ENCODE measurements at regions not wholly inside any gene's neighbourhood (a gene's known extent, or its start where the extent isn't known, plus 50 kb on each side); places are given as distances from the start of the nearest gene placed in this dataset.

- Histone ChIP-seq H3K4me3 (no peak overlapping the region), H3K9me3 (no peaks in the 10 kb centered on the region), H3K27me3 (peaks cover 11% of the 10 kb centered on the region), H3K36me3 (no peaks in the 10 kb centered on the region), H3K27ac (no peak overlapping the region), H3K4me1 (no peaks in the 10 kb centered on the region)
- no peak for TF ChIP-seq CTCF (IDR thresholded peaks at IDR 0.05)
- ATAC-seq (no peak), DNase-seq (peak; percentile 46)
- intact Hi-C loops (cut with DNase I): no loop called here
Observed at GRCh38 chr15:31478702-31479221, 152.1 kb downstream of the KLF13 start.

- Histone ChIP-seq H3K27me3 (peaks cover 11% of the 10 kb centered on the region), H3K36me3 (no peaks in the 10 kb centered on the region), H3K27ac (no peak overlapping the region), H3K9me3 (no peaks in the 10 kb centered on the region), H3K4me3 (no peak overlapping the region), H3K4me1 (no peaks in the 10 kb centered on the region)
- intact Hi-C loops (cut with DNase I): no loop called here
- DNase-seq (peak; percentile 43), ATAC-seq (no peak)
- TF ChIP-seq CTCF (IDR thresholded peaks at IDR 0.05): no peak
Observed at GRCh38 chr15:31480356-31481025, 153.9 kb downstream of the KLF13 start.

- H3K27me3 ChIP-seq: peaks cover 11% of the 10 kb centered on the region
- intact Hi-C loops (cut with DNase I): no loop called here
- no peaks in the 10 kb centered on the region for H3K9me3 ChIP-seq
- H3K27ac ChIP-seq: no peak overlapping the region
- TF ChIP-seq CTCF (IDR thresholded peaks at IDR 0.05): no peak
- no peak for ATAC-seq
- DNase-seq: no peak
- no peaks in the 10 kb centered on the region for H3K4me1 ChIP-seq
- no peaks in the 10 kb centered on the region for H3K36me3 ChIP-seq
- no peak overlapping the region for H3K4me3 ChIP-seq
Observed at GRCh38 chr15:31481142-31481541, 154.5 kb downstream of the KLF13 start.

GRCh38 chr15:31482122-31482922 is 155.7 kb downstream of the KLF13 start:
- TF ChIP-seq CTCF (IDR thresholded peaks at IDR 0.05): no peak
- Histone ChIP-seq H3K4me1 (no peaks in the 10 kb centered on the region), H3K36me3 (no peaks in the 10 kb centered on the region), H3K9me3 (no peaks in the 10 kb centered on the region), H3K4me3 (no peak overlapping the region), H3K27me3 (peaks cover 11% of the 10 kb centered on the region), H3K27ac (no peak overlapping the region)
- intact Hi-C loops (cut with DNase I): no loop called here
- DNase-seq (peak; percentile 52), ATAC-seq (no peak)

GRCh38 chr15:31483053-31483985 is 156.7 kb downstream of the KLF13 start:
- H3K27ac ChIP-seq: no peak overlapping the region
- H3K27me3 ChIP-seq: peaks cover 11% of the 10 kb centered on the region
- peaks cover 4% of the 10 kb centered on the region for H3K4me1 ChIP-seq
- no peaks in the 10 kb centered on the region for H3K9me3 ChIP-seq
- H3K36me3 ChIP-seq: no peaks in the 10 kb centered on the region
- DNase-seq: peak; percentile 64
- TF ChIP-seq CTCF (IDR thresholded peaks at IDR 0.05): no peak
- intact Hi-C loops (cut with DNase I): no loop called here
- H3K4me3 ChIP-seq: peak overlapping the region; percentile 23
- peak; percentile 34 for ATAC-seq
